Keratinocyte (primary cell): ENCODE measurements at regions not wholly inside any gene's neighbourhood (a gene's known extent, or its start where the extent isn't known, plus 50 kb on each side); places are given as distances from the start of the nearest gene placed in this dataset.

Source experiments
- DNase-seq: peaks from one replicate; pipeline ENCODE4 v3.0.0-alpha.2; 2011; ENCODE audit warnings: low read depth, missing footprints, low spot score
- FAIRE-seq: peaks from 2 replicates; lab custom pipeline; 2011; peaks lifted over from hg19 to GRCh38; lab: Jason Lieb, UNC
- H2AFZ ChIP-seq: 2 replicates; pipeline ENCODE4 v1.6.0; 2012; ENCODE audit warnings: low read length, control low read depth, inconsistent platforms; ENCODE audit not compliant: control insufficient read depth
- H3K27ac ChIP-seq: 2 replicates; pipeline ENCODE4 v1.5.1; 2011; ENCODE audit warnings: low read length; ENCODE audit not compliant: control insufficient read depth, insufficient read depth
- H3K27me3 ChIP-seq: 3 replicates; pipeline ENCODE4 v1.6.0; 2011; ENCODE audit warnings: low read length; ENCODE audit not compliant: control insufficient read depth, insufficient read depth; ENCODE audit errors: extremely low read depth
- H3K36me3 ChIP-seq, 2 experiments: 2 replicates in 1 of 2; 3 replicates in 1 of 2; pipeline ENCODE4 v1.5.1; 2011; ENCODE audit warnings: low read length in 2 of 2, mild to moderate bottlenecking in 1 of 2; ENCODE audit not compliant: control insufficient read depth in 2 of 2, insufficient read depth in 2 of 2; ENCODE audit errors: extremely low read depth in 1 of 2
- H3K4me1 ChIP-seq: 3 replicates; pipeline ENCODE4 v1.5.1; 2011; ENCODE audit warnings: low read length; ENCODE audit not compliant: control insufficient read depth, insufficient read depth; ENCODE audit errors: extremely low read depth
- H3K4me2 ChIP-seq: 3 replicates; pipeline ENCODE4 v1.6.0; 2011; ENCODE audit warnings: low read depth, low read length; ENCODE audit not compliant: control insufficient read depth, insufficient read depth; ENCODE audit errors: extremely low read depth
- H3K4me3 ChIP-seq, 3 experiments: fragments of 200-600 bp in 1 of 3; sonication (generic) in 1 of 3; 2 replicates in 2 of 3; 3 replicates in 1 of 3; pipeline ENCODE4 v1.5.1; 2011 to 2016; ENCODE audit warnings: low read length in 3 of 3, mild to moderate bottlenecking in 3 of 3, control low read depth in 2 of 3, inconsistent platforms in 1 of 3, low read depth in 1 of 3, mixed read lengths in 1 of 3, mixed run types in 1 of 3, moderate library complexity in 1 of 3; ENCODE audit not compliant: control insufficient read depth in 2 of 3, insufficient read depth in 2 of 3; ENCODE audit errors: extremely low read depth in 1 of 3
- H3K79me2 ChIP-seq: 2 replicates; pipeline ENCODE4 v1.6.0; 2012; ENCODE audit warnings: low read length; ENCODE audit not compliant: control insufficient read depth, insufficient read depth
- H3K9ac ChIP-seq: 3 replicates; pipeline ENCODE4 v1.6.0; 2011; ENCODE audit warnings: low read length; ENCODE audit not compliant: control insufficient read depth, insufficient read depth; ENCODE audit errors: extremely low read depth
- H3K9me1 ChIP-seq: 3 replicates; pipeline ENCODE4 v1.6.0; 2011; ENCODE audit warnings: low read length; ENCODE audit not compliant: control insufficient read depth, insufficient read depth; ENCODE audit errors: extremely low read depth
- H3K9me3 ChIP-seq: 2 replicates; pipeline ENCODE4 v1.5.1; 2012; ENCODE audit warnings: low read depth, low read length; ENCODE audit not compliant: control insufficient read depth
- H4K20me1 ChIP-seq: 3 replicates; pipeline ENCODE4 v1.6.0; 2011; ENCODE audit warnings: low read length; ENCODE audit not compliant: control insufficient read depth, insufficient read depth; ENCODE audit errors: extremely low read depth
- EZH2 ChIP-seq: IDR thresholded peaks from one replicate; pipeline ENCODE4 v1.6.1; 2012; ENCODE audit warnings: inconsistent platforms, mild to moderate bottlenecking, low read length, moderate library complexity
- dilution Hi-C: fragments of 300-500 bp; cut with MboI; formaldehyde crosslinking; loops from one replicate; pipeline ENCODE4 v1.7.0; 2020; ENCODE audit warnings: low sequenced_read_pairs; ENCODE audit not compliant: extremely low pct_ligation_motif_present
- TF ChIP-seq, protein P1 (sequence below), 3 experiments: IDR thresholded peaks in 1 of 3; conservative IDR thresholded peaks in 1 of 3; optimal IDR thresholded peaks in 1 of 3; 2 replicates in 2 of 3; 3 replicates in 1 of 3; pipeline versions ENCODE3 to v1.5.1; 2011; ENCODE audit warnings: low read length in 3 of 3, mild to moderate bottlenecking in 3 of 3, moderate library complexity in 2 of 3, control low read depth in 1 of 3, inconsistent platforms in 1 of 3; ENCODE audit not compliant: insufficient read depth in 2 of 3; ENCODE audit errors: extremely low read depth in 1 of 3

DNA sequence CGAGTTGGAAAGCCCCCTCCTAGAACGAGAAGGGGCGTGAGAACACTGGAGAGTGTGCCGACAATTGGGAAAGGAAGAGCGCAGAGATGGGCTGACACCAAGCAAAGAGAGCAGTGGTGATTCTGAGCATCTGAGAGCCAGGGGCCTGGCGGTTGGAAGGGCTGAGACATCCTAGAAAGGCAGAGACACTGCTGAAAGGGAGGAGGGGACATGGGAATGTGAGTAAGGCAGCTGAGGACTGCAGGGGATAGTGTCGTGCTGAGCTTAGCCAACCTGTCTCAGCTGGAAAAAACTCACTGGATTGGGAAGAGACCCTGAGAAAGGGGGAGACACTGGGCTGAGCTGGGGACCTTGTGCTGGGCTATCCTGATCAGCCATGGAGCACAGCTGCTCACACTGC lies 58.1 kb upstream of the SLC6A6 start:
- dilution Hi-C loops, result no loop called here
- Histone ChIP-seq H3K36me3 (no peaks in the 10 kb centered on the region), H3K4me2 (no peak overlapping the region), H3K4me3 (no peak overlapping the region), H4K20me1 (no peaks in the 10 kb centered on the region), H2AFZ (no peak overlapping the region), H3K27me3 (peaks cover 15% of the 10 kb centered on the region), H3K9me1 (no peaks in the 10 kb centered on the region), H3K4me1 (no peaks in the 10 kb centered on the region), H3K79me2 (no peaks in the 10 kb centered on the region), H3K27ac (no peak overlapping the region), H3K9ac (no peak overlapping the region), H3K9me3 (no peaks in the 10 kb centered on the region)
- FAIRE-seq, result no peak
- DNase-seq, result no peak
- no peak for TF ChIP-seq EZH2
- TF ChIP-seq, protein P1, sequence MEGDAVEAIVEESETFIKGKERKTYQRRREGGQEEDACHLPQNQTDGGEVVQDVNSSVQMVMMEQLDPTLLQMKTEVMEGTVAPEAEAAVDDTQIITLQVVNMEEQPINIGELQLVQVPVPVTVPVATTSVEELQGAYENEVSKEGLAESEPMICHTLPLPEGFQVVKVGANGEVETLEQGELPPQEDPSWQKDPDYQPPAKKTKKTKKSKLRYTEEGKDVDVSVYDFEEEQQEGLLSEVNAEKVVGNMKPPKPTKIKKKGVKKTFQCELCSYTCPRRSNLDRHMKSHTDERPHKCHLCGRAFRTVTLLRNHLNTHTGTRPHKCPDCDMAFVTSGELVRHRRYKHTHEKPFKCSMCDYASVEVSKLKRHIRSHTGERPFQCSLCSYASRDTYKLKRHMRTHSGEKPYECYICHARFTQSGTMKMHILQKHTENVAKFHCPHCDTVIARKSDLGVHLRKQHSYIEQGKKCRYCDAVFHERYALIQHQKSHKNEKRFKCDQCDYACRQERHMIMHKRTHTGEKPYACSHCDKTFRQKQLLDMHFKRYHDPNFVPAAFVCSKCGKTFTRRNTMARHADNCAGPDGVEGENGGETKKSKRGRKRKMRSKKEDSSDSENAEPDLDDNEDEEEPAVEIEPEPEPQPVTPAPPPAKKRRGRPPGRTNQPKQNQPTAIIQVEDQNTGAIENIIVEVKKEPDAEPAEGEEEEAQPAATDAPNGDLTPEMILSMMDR (optimal IDR thresholded peaks at IDR 0.05 in 1 of 3, IDR thresholded peaks at IDR 0.05 in 1 of 3, conservative IDR thresholded peaks at IDR 0.05 in 1 of 3; ENCODE audit: extremely low read depth in 1 of 3, insufficient read depth in 2 of 3, low read length in 3 of 3), result no peak

DNA sequence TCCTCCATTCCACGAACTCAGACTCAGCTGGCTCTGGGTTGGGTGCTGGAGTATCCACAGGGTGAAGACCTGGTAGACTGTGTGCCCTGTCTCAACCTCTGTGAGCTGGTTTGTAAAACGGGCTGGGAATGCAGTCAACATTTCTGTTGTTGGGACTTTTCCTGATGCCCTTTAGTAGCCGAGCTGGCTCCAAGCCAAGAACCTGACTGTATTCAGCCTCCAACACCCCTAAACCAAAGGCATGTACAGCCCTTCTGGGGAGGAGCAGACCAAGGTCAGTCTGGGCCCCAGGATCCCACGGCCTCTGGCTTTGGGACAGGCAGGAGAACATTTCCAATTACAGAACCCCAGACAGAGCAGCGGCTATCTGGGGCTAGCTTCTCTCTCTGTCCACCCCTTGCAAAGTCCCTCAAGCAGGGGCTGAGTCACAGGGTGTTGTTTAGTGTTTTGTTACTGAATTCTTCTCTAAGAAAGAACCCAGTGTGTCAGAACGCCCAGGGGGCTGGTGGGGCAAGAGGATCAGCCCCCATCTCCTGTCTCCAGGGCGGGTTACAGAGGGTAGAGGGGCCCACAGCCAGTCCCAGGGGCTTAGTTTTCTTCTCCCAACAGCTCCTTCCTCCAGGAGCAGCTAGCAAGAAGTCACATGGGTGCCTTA lies 56.8 kb upstream of the SLC6A6 start:
- H3K27ac ChIP-seq, result no peak overlapping the region
- no peaks in the 10 kb centered on the region for H3K79me2 ChIP-seq
- TF ChIP-seq, protein P1 (optimal IDR thresholded peaks at IDR 0.05 in 1 of 3, IDR thresholded peaks at IDR 0.05 in 1 of 3, conservative IDR thresholded peaks at IDR 0.05 in 1 of 3; ENCODE audit: extremely low read depth in 1 of 3, insufficient read depth in 2 of 3, low read length in 3 of 3), result no peak
- TF ChIP-seq EZH2, result no peak
- no peaks in the 10 kb centered on the region for H3K9me1 ChIP-seq
- H2AFZ ChIP-seq, result no peak overlapping the region
- no peak overlapping the region for H3K4me2 ChIP-seq
- no peaks in the 10 kb centered on the region for H3K9me3 ChIP-seq
- H3K36me3 ChIP-seq, result no peaks in the 10 kb centered on the region
- dilution Hi-C loops, result no loop called here
- FAIRE-seq, result no peak
- DNase-seq, result no peak
- no peaks in the 10 kb centered on the region for H3K4me1 ChIP-seq
- H3K4me3 ChIP-seq, result no peak overlapping the region
- H3K9ac ChIP-seq, result no peak overlapping the region
- peaks cover 16% of the 10 kb centered on the region for H3K27me3 ChIP-seq
- H4K20me1 ChIP-seq, result no peaks in the 10 kb centered on the region
